ENCODE measurements at regions not wholly inside any gene's neighbourhood (a gene's known extent, or its start where the extent isn't known, plus 50 kb on each side); places are given as distances from the start of the nearest gene placed in this dataset.
"Not testable (repeated sequence)": the region's sequence is repeated elsewhere in the genome, so short reads cannot be mapped to it uniquely, and the experiment has no call there.

- no peak for DNase-seq (ENCODE audit: low read depth in 3 of 3)
These were observed 281.2 kb downstream of the MYCN start for GRCh38 chr2:16221461-16222010.

GRCh38 chr2:16219292-16219975 is 279.1 kb downstream of the MYCN start:
- no peak for DNase-seq (ENCODE audit: low read depth in 3 of 3)

GRCh38 chr2:16218625-16219024 is 278.3 kb downstream of the MYCN start:
- DNase-seq (ENCODE audit: low read depth in 3 of 3): no peak

- DNase-seq (ENCODE audit: low read depth in 3 of 3): no peak
These were observed 277.8 kb downstream of the MYCN start for GRCh38 chr2:16218161-16218560.

GRCh38 chr2:16217741-16218140 is 277.4 kb downstream of the MYCN start:
- not testable (repeated sequence) for DNase-seq (ENCODE audit: low read depth in 3 of 3)

GRCh38 chr2:16217291-16217690 is 276.9 kb downstream of the MYCN start:
- DNase-seq (ENCODE audit: low read depth in 3 of 3): no peak

GRCh38 chr2:16216558-16216945 is 276.2 kb downstream of the MYCN start:
- DNase-seq (ENCODE audit: low read depth in 3 of 3): no peak

- DNase-seq (ENCODE audit: low read depth in 3 of 3): no peak
These were observed 275.7 kb downstream of the MYCN start for GRCh38 chr2:16215902-16216557.

- DNase-seq (ENCODE audit: low read depth in 3 of 3): no peak
These were observed 274.5 kb downstream of the MYCN start for GRCh38 chr2:16214861-16215260.

GRCh38 chr2:16214391-16214790 is 274.0 kb downstream of the MYCN start:
- DNase-seq (ENCODE audit: low read depth in 3 of 3): no peak

- no peak for DNase-seq (ENCODE audit: low read depth in 3 of 3)
These were observed 272.0 kb downstream of the MYCN start for GRCh38 chr2:16212321-16212720.

- DNase-seq (ENCODE audit: low read depth in 3 of 3): no peak
These were observed 271.0 kb downstream of the MYCN start for GRCh38 chr2:16211341-16211740.

GRCh38 chr2:16210841-16211240 is 270.5 kb downstream of the MYCN start:
- no peak for DNase-seq (ENCODE audit: low read depth in 3 of 3)

GRCh38 chr2:16209799-16210198 is 269.4 kb downstream of the MYCN start:
- no peak for DNase-seq (ENCODE audit: low read depth in 3 of 3)

GRCh38 chr2:16208921-16209320 is 268.6 kb downstream of the MYCN start:
- no peak for DNase-seq (ENCODE audit: low read depth in 3 of 3)

GRCh38 chr2:16208241-16208797 is 268.0 kb downstream of the MYCN start:
- no peak for DNase-seq (ENCODE audit: low read depth in 3 of 3)

GRCh38 chr2:16207611-16208010 is 267.3 kb downstream of the MYCN start:
- DNase-seq (ENCODE audit: low read depth in 3 of 3): no peak

GRCh38 chr2:16207151-16207550 is 266.8 kb downstream of the MYCN start:
- no peak for DNase-seq (ENCODE audit: low read depth in 3 of 3)

GRCh38 chr2:16206191-16206944 is 266.0 kb downstream of the MYCN start:
- no peak for DNase-seq (ENCODE audit: low read depth in 3 of 3)

- DNase-seq (ENCODE audit: low read depth in 3 of 3): no peak
These were observed 265.3 kb downstream of the MYCN start for GRCh38 chr2:16205631-16206030.

GRCh38 chr2:16204886-16205620 is 264.7 kb downstream of the MYCN start:
- DNase-seq (ENCODE audit: low read depth in 3 of 3): no peak

- no peak for DNase-seq (ENCODE audit: low read depth in 3 of 3)
These were observed 263.9 kb downstream of the MYCN start for GRCh38 chr2:16204251-16204650.

Measured in stimulated activated CD4-positive, alpha-beta T cell treated with anti-CD3 and anti-CD28 coated beads, TNF-alpha, amount 100 ng/mL, for 4 hours (primary cell).